ENCODE measurements at regions not wholly inside any gene's neighbourhood (a gene's known extent, or its start where the extent isn't known, plus 50 kb on each side); places are given as distances from the start of the nearest gene placed in this dataset.

DNA sequence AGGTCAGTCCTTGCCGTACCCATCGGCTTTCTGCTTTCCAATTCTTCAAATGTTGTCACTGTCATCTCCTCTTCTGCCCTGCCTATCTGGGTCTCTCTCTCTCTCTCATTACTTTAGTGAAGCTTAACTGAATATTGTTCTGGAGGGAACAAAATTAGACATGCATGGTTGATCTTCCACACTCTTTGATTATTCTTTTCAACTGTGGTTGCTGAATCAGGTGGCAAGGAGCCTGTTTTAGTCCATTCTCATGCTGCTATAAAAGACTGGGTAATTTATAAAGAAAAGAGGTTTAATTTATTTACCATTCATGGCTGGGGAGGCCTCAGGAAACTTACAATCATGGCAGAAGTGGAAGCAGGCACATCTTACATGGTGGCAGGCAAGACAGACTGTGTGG, 157.9 kb downstream of the ARL4C start:
- Histone ChIP-seq H3K9ac (ENCODE audit: insufficient read depth, low read depth, low read length) (no peak overlapping the region), H3K27ac (ENCODE audit: extremely low read length, insufficient read depth, low read length) (no peak overlapping the region), H2AFZ (ENCODE audit: low read length) (no peak overlapping the region), H3K4me2 (ENCODE audit: low read depth, low read length) (no peak overlapping the region), H3K4me3 (replicated peaks in 1 of 3; ENCODE audit: insufficient read depth in 1 of 3, low read depth in 2 of 3, low read length in 3 of 3) (no peak overlapping the region), H3K79me2 (ENCODE audit: insufficient read depth, low read length) (no peaks in the 10 kb centered on the region), H3K9me3 (ENCODE audit: low read length) (no peaks in the 10 kb centered on the region), H3K27me3 (ENCODE audit: control insufficient read depth in 1 of 2, insufficient read depth in 2 of 2, low read length in 2 of 2) (peaks cover 0 to 17% of the 10 kb centered on the region in 2 experiments; a peak in 2 of 5 replicates), H3K4me1 (ENCODE audit: insufficient read depth, low read length) (no peaks in the 10 kb centered on the region), H4K20me1 (ENCODE audit: insufficient read depth, low read length) (no peaks in the 10 kb centered on the region), H3K36me3 (replicated peaks in 1 of 2; ENCODE audit: control insufficient read depth in 1 of 2, insufficient read depth in 2 of 2, low read length in 2 of 2) (no peaks in the 10 kb centered on the region)
- WGBS (ENCODE audit: low lambda C conversion rate) = 26% methylated on average over 2 of the region's 2 CpGs
- BruUV-seq (replicated peaks) = no TSS peak
- TF ChIP-seq SAFB2 (CRISPR knock-in tag; IDR thresholded peaks at IDR 0.05; ENCODE audit: borderline replicate concordance, low read depth) (no peak), HNRNPUL1 (IDR thresholded peaks at IDR 0.05; ENCODE audit: low read depth, low read length) (no peak), NR1H2 (CRISPR knock-in tag; IDR thresholded peaks at IDR 0.05; ENCODE audit: borderline replicate concordance, low read depth) (no peak), SRSF1 (optimal IDR thresholded peaks at IDR 0.05; ENCODE audit: low read depth, low read length) (no peak), ZFP37 (CRISPR knock-in tag; IDR thresholded peaks at IDR 0.05; ENCODE audit: borderline replicate concordance) (no peak), SRF (IDR thresholded peaks at IDR 0.05; ENCODE audit: low read depth, low read length) (no peak), ZNF224 (CRISPR knock-in tag; IDR thresholded peaks at IDR 0.05) (no peak), NONO (IDR thresholded peaks at IDR 0.05) (no peak), NONO (CRISPR knock-in tag; conservative IDR thresholded peaks at IDR 0.05) (no peak)
- TF ChIP-seq, protein P1, sequence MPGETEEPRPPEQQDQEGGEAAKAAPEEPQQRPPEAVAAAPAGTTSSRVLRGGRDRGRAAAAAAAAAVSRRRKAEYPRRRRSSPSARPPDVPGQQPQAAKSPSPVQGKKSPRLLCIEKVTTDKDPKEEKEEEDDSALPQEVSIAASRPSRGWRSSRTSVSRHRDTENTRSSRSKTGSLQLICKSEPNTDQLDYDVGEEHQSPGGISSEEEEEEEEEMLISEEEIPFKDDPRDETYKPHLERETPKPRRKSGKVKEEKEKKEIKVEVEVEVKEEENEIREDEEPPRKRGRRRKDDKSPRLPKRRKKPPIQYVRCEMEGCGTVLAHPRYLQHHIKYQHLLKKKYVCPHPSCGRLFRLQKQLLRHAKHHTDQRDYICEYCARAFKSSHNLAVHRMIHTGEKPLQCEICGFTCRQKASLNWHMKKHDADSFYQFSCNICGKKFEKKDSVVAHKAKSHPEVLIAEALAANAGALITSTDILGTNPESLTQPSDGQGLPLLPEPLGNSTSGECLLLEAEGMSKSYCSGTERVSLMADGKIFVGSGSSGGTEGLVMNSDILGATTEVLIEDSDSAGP (CRISPR knock-in tag; IDR thresholded peaks at IDR 0.05; ENCODE audit: borderline replicate concordance) = no peak
- TF ChIP-seq, protein P2, sequence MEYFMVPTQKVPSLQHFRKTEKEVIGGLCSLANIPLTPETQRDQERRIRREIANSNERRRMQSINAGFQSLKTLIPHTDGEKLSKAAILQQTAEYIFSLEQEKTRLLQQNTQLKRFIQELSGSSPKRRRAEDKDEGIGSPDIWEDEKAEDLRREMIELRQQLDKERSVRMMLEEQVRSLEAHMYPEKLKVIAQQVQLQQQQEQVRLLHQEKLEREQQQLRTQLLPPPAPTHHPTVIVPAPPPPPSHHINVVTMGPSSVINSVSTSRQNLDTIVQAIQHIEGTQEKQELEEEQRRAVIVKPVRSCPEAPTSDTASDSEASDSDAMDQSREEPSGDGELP (IDR thresholded peaks at IDR 0.05; ENCODE audit: borderline replicate concordance, low read depth) = no peak
- TF ChIP-seq, protein P3, sequence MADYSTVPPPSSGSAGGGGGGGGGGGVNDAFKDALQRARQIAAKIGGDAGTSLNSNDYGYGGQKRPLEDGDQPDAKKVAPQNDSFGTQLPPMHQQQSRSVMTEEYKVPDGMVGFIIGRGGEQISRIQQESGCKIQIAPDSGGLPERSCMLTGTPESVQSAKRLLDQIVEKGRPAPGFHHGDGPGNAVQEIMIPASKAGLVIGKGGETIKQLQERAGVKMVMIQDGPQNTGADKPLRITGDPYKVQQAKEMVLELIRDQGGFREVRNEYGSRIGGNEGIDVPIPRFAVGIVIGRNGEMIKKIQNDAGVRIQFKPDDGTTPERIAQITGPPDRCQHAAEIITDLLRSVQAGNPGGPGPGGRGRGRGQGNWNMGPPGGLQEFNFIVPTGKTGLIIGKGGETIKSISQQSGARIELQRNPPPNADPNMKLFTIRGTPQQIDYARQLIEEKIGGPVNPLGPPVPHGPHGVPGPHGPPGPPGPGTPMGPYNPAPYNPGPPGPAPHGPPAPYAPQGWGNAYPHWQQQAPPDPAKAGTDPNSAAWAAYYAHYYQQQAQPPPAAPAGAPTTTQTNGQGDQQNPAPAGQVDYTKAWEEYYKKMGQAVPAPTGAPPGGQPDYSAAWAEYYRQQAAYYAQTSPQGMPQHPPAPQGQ (CRISPR knock-in tag; IDR thresholded peaks at IDR 0.05; ENCODE audit: borderline replicate concordance) = no peak
- in situ Hi-C loops (cut with HindIII; ENCODE audit: extremely low pct_ligation_motif_present, low pct_unique_long_range_greater_than_20kb) (no loop called here), intact Hi-C loops (cut with micrococcal nuclease; ENCODE audit: unreplicated experiment) (no loop called here)
- ATAC-seq (no peak), FAIRE-seq (no peak), DNase-seq (ENCODE audit: low spot score) (no peak)
- ChIA-PET CTCF (ENCODE audit: low intra/inter-chr PET ratio, low total read pairs) (no interaction called here), POLR2A (no interaction called here)

Measured in HepG2 (cell line).